H7 (cell line): ENCODE measurements at regions not wholly inside any gene's neighbourhood (a gene's known extent, or its start where the extent isn't known, plus 50 kb on each side); places are given as distances from the start of the nearest gene placed in this dataset.

Experiments used
- DNase-seq: peaks from one replicate; pipeline ENCODE4 v3.0.0; 2012
- H3K27me3 ChIP-seq: 2 replicates; pipeline ENCODE4 v1.6.0; 2011; ENCODE audit warnings: mild to moderate bottlenecking, low read length; ENCODE audit not compliant: control insufficient read depth, insufficient read depth
- H3K36me3 ChIP-seq: replicated peaks from 2 replicates; pipeline ENCODE4 v1.5.1; 2011; ENCODE audit warnings: low read length; ENCODE audit not compliant: control insufficient read depth, insufficient read depth
- H3K4me3 ChIP-seq: 2 replicates; pipeline ENCODE4 v1.5.1; 2011; ENCODE audit warnings: low read depth, mild to moderate bottlenecking, control low read depth, low read length, moderate library complexity; ENCODE audit not compliant: insufficient read depth

DNA sequence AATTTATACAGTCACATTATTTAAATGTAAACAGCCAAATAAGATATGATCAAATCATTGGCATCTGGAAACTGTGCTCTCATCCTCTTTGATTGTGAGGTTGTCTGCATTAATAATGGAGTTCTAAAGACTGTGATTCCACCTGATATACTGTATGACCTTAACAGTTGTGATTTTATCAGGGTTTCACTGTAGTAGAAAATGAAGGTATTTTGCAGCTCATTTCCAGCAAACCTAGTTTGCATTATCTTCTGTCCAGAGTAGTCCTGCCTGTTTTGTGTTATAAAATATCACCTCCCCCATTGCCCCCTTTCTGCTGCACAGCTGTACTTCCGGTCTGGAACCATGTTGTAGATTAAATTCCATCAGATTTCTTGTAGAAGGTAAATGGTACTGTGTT is 731.6 kb upstream of the FANCL start:
- no peaks in the 10 kb centered on the region for H3K36me3 ChIP-seq
- no peaks in the 10 kb centered on the region for H3K27me3 ChIP-seq
- H3K4me3 ChIP-seq: no peak overlapping the region
- no peak for DNase-seq

DNA sequence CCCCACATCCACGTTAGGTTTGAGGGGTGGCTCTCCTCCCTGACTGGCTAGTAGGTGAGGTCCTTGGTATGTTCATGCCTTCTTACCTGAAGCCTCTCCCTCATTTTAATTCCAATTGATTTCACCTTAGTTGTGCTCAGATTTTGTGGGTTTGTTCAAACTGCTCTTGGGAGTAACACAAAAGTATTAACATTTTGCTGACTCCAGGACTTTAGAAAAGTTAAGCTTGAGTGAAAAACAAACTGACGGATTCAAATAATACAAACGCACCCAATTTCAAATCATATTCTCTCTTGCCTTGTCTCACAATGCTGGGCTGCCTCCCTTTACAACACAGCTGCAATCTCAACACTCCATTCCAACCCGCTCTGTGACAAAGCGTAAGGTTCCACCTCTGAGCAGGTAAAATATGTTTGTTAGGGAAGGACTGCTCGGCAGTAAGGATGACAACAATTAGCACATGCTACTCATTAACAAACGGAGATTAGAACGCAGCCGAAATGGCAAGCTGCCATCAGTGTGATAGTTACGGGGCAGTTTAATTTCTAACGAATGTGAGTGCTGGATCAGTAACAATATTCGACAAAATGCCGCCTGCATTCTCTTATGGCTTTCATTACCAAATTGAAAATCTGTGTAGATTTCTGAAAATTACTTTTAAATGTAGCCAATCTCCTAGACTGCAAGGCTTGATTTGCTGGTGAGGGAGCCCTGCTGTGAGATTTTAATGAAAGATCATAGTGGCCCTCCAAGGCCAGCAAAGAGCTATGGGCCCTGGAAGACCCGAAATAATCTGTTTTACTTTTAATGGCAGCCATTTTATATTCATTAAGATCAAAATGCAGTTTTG is 730.6 kb upstream of the FANCL start:
- Histone ChIP-seq H3K36me3 (no peaks in the 10 kb centered on the region), H3K27me3 (no peaks in the 10 kb centered on the region)
- DNase-seq: no peak

DNA sequence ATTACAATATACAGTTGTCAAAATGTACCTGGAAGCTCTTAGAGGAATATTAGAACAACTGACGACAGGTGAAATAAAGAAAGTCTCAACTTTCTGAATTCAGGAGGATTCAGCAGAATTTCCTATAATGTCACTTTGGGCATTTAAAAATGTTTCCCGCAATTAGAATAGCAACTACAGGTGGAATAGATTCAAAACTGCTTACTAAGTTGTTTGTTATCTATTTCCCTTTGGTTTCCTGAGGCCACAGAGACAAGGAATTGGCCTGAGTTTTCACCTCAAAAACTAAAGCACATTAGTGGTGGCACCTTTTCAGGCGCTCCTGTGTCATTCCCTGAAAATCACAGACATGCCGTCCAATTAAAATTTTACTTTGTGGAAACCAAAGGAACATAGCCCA is 729.2 kb upstream of the FANCL start:
- Histone ChIP-seq H3K4me3 (no peak overlapping the region), H3K27me3 (no peaks in the 10 kb centered on the region), H3K36me3 (no peaks in the 10 kb centered on the region)
- no peak for DNase-seq

More for the DNA sequence above, 730.6 kb upstream of the FANCL start:
- H3K4me3 ChIP-seq: no peak overlapping the region

- no peaks in the 10 kb centered on the region for H3K27me3 ChIP-seq
- no peaks in the 10 kb centered on the region for H3K36me3 ChIP-seq
- no peak for DNase-seq
- H3K4me3 ChIP-seq: no peak overlapping the region
These were observed 727.8 kb upstream of the FANCL start for GRCh38 chr2:58968885-58969284.

DNA sequence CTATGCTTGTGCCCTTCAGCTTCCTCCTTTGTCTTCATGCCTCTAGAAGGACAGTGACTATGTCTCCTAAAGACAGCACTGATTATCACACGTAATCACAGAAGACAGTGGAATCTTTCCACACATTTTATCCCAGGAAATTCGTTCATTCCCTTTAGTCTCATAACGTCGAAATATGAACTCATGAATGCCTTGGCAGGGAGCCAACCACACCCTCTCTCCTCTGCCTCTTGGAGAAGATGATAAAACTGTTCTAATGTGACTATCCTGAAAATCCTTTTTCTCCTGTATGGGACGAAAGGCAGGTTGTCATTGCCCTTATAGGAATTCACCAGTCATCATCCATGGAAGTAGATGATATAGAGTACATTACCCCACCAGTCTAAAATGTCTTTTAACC is 726.6 kb upstream of the FANCL start:
- DNase-seq: no peak
- Histone ChIP-seq H3K4me3 (no peak overlapping the region), H3K27me3 (no peaks in the 10 kb centered on the region), H3K36me3 (no peaks in the 10 kb centered on the region)

DNA sequence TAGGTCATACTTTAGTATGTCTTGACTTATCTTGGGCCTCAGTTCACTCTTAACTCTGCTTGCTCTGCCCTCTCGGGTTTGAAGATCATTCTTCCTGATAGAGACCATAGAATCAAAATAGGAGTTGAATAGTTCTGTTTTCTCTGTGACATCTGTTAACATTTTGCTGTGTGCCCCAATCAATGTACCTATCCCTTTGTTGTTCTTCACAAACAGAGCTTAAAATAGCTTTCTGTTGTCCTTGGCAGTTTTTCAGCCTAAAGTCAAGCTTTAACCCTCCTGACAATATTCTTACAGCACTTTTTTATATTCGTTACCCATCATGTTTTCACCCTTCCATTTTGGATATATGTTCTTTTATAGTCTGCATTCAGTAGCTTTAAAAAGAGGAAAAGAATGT is 724.5 kb upstream of the FANCL start:
- DNase-seq: no peak
- H3K4me3 ChIP-seq: no peak overlapping the region
- no peaks in the 10 kb centered on the region for H3K36me3 ChIP-seq
- H3K27me3 ChIP-seq: no peaks in the 10 kb centered on the region

DNA sequence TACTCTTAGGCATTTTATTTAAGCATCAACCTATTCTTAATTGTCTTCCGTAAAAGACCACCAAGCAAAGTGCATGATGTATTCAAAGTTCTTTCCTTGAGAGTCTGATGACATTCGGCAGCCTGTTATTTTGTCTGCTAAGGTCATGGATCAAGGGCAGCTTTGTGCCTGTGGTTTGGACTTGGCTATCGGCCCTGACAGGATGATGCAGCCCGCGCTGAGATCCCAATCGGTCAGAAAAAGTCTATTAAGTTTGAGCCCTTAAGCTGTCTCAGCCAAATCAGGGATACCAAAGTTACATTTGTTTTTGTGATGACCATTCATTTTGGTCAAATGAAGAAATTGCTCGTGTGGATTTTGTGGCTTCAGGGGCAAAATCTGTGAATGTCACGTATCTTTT is 718.9 kb upstream of the FANCL start:
- H3K27me3 ChIP-seq: no peaks in the 10 kb centered on the region
- DNase-seq: no peak
- no peaks in the 10 kb centered on the region for H3K36me3 ChIP-seq
- no peak overlapping the region for H3K4me3 ChIP-seq

- DNase-seq: no peak
- Histone ChIP-seq H3K27me3 (no peaks in the 10 kb centered on the region), H3K36me3 (no peaks in the 10 kb centered on the region), H3K4me3 (no peak overlapping the region)
These were observed 716.2 kb upstream of the FANCL start for GRCh38 chr2:58957188-58957840.

DNA sequence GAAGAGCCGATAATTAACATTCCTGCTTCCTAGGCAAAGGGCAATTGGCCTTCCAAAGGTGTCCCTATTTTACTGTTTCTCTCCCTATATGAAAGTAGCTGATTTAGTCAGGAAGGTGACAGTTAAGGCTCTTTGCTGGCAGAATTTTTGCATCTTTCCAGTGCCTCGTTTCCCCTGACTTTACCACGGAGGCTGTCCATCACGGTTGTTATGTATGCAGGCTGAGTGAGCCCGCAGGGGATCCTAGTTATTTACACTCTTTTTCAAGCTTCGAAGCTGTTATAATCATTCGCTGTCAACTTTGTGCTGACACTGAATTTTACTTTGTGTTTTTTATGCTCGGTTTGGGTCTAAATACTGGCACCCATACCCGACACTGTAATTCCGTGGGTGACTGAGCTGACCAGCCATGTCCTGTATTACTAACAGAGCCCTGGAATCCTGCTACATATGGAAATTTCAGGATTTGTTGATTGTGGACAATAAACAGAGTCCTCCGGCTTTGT is 713.8 kb upstream of the FANCL start:
- no peak for DNase-seq
- no peak overlapping the region for H3K4me3 ChIP-seq
- no peaks in the 10 kb centered on the region for H3K36me3 ChIP-seq
- H3K27me3 ChIP-seq: no peaks in the 10 kb centered on the region

GRCh38 chr2:58951722-58952121 is 710.6 kb upstream of the FANCL start:
- no peak for DNase-seq
- no peak overlapping the region for H3K4me3 ChIP-seq
- H3K36me3 ChIP-seq: no peaks in the 10 kb centered on the region
- H3K27me3 ChIP-seq: no peaks in the 10 kb centered on the region

- Histone ChIP-seq H3K27me3 (no peaks in the 10 kb centered on the region), H3K4me3 (no peak overlapping the region), H3K36me3 (no peaks in the 10 kb centered on the region)
- DNase-seq: no peak
These were observed 709.8 kb upstream of the FANCL start for GRCh38 chr2:58950795-58951462.

- no peak for DNase-seq
- H3K27me3 ChIP-seq: no peaks in the 10 kb centered on the region
- no peaks in the 10 kb centered on the region for H3K36me3 ChIP-seq
- no peak overlapping the region for H3K4me3 ChIP-seq
These were observed 698.3 kb upstream of the FANCL start for GRCh38 chr2:58939388-58939787.

DNA sequence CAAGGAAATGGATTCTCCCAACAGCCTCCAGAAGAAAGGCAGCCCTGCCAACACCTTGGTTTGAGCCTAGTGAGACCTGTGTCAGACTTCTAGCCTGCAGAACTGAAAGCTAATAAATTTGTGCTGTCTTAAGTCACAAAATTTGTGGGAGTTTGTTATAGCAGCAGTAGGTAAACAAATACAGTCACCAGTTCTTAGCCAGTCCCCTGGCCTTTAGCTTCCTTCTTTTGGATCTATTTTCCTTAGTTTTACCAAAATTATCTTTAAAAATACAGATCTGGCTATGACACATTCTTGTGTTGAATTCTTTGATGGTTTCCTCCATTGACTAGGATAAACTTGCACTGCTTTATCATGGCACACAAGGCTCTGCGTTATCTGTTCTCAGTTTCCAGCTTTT is 697.9 kb upstream of the FANCL start:
- no peaks in the 10 kb centered on the region for H3K27me3 ChIP-seq
- no peak for DNase-seq

GRCh38 chr2:58932801-58933200 is 691.7 kb upstream of the FANCL start:
- H3K36me3 ChIP-seq: no peaks in the 10 kb centered on the region
- DNase-seq: no peak
- H3K27me3 ChIP-seq: no peaks in the 10 kb centered on the region
- no peak overlapping the region for H3K4me3 ChIP-seq

More for the DNA sequence above, 697.9 kb upstream of the FANCL start:
- H3K36me3 ChIP-seq: no peaks in the 10 kb centered on the region
- H3K4me3 ChIP-seq: no peak overlapping the region

- H3K27me3 ChIP-seq: no peaks in the 10 kb centered on the region
- H3K4me3 ChIP-seq: no peak overlapping the region
- H3K36me3 ChIP-seq: no peaks in the 10 kb centered on the region
- no peak for DNase-seq
These were observed 689.4 kb upstream of the FANCL start for GRCh38 chr2:58930537-58930936.
